ENCODE measurements at regions not wholly inside any gene's neighbourhood (a gene's known extent, or its start where the extent isn't known, plus 50 kb on each side); places are given as distances from the start of the nearest gene placed in this dataset.

DNA sequence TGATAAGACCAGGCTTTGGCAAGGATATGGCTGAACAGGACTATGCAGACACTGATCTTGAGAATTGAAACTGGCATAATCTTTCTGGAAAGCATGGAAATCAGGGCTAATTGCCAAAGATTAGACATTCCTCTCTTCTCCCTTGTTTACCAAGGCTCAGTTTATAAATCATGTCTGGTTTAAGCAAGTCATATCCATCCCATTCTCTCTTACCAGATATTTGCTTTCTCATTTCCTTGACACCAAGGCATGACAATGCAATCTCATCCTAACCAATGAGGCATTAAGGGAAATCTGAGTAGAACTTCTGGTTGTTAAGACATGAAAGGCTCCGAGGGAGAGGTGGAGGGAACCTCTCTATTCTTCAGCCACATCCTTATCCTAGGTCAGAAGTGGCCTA, 110.3 kb upstream of the CEP85L start:
- Histone ChIP-seq H3K4ac (ENCODE audit: low read depth, low read length) (no peak overlapping the region), H3K27me3 (ENCODE audit: insufficient read depth, low read length, poor library complexity) (no peaks in the 10 kb centered on the region), H3K4me3 (ENCODE audit: low read length) (no peak overlapping the region)

DNA sequence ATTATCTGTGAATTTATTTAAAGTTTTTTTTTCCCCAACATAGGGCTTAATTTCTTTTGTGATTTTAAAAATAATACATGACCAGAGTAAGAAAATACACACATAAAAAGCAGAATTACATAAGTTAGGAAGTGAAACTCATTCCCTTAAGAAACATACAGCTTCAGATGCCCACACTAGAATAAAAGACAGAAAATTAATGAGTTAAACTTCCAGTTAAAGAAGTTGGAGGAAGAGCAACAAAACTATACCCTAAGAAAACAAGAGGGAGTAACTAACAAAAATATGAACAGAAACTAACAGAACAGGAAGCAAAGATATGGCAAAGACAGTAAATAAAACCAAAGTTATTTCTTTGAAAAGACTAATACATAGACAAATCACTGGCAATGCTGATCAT, 107.6 kb upstream of the CEP85L start:
- no peaks in the 10 kb centered on the region for H3K79me1 ChIP-seq (ENCODE audit: low read length)
- no peak overlapping the region for H3K18ac ChIP-seq (ENCODE audit: low read length)
- no peak for DNase-seq
- H2AK5ac ChIP-seq (ENCODE audit: low read length): no peak overlapping the region
- no peaks in the 10 kb centered on the region for H3K79me2 ChIP-seq (ENCODE audit: control insufficient read depth, insufficient read depth, low read length)
- no peak overlapping the region for H3K4ac ChIP-seq (ENCODE audit: low read depth, low read length)
- H2BK5ac ChIP-seq (ENCODE audit: low read length): no peak overlapping the region
- H4K5ac ChIP-seq (ENCODE audit: low read length): no peak overlapping the region
- H3K4me1 ChIP-seq (ENCODE audit: control insufficient read depth, low read depth, low read length): no peaks in the 10 kb centered on the region
- H3K27ac ChIP-seq (ENCODE audit: low read depth, low read length): no peak overlapping the region
- no peak overlapping the region for H3K56ac ChIP-seq (ENCODE audit: low read length)
- no peaks in the 10 kb centered on the region for H3K27me3 ChIP-seq (ENCODE audit: insufficient read depth, low read length, poor library complexity)
- H2BK120ac ChIP-seq (ENCODE audit: low read depth, low read length): no peak overlapping the region
- no peak overlapping the region for H3K23ac ChIP-seq (ENCODE audit: low read length)
- H3K36me3 ChIP-seq (ENCODE audit: control insufficient read depth, insufficient read depth, low read length): no peaks in the 10 kb centered on the region
- no peak overlapping the region for H3K4me2 ChIP-seq (ENCODE audit: low read length)
- no peak overlapping the region for H4K8ac ChIP-seq (ENCODE audit: low read depth, low read length)
- H2BK15ac ChIP-seq (replicated peaks; ENCODE audit: low read depth): no peak overlapping the region
- no peak overlapping the region for H3K9ac ChIP-seq (ENCODE audit: low read length)
- H3K4me3 ChIP-seq (ENCODE audit: low read length): no peak overlapping the region

More for the DNA sequence above, 110.3 kb upstream of the CEP85L start:
- Histone ChIP-seq H4K8ac (ENCODE audit: low read depth, low read length) (no peak overlapping the region), H2AK5ac (ENCODE audit: low read length) (no peak overlapping the region), H4K5ac (ENCODE audit: low read length) (no peak overlapping the region), H2BK5ac (ENCODE audit: low read length) (no peak overlapping the region), H3K23ac (ENCODE audit: low read length) (no peak overlapping the region), H3K18ac (ENCODE audit: low read length) (no peak overlapping the region), H3K27ac (ENCODE audit: low read depth, low read length) (no peak overlapping the region), H2BK120ac (ENCODE audit: low read depth, low read length) (no peak overlapping the region), H3K9ac (ENCODE audit: low read length) (no peak overlapping the region), H3K4me2 (ENCODE audit: low read length) (no peak overlapping the region), H2BK15ac (replicated peaks; ENCODE audit: low read depth) (no peak overlapping the region), H3K79me1 (ENCODE audit: low read length) (no peaks in the 10 kb centered on the region), H3K36me3 (ENCODE audit: control insufficient read depth, insufficient read depth, low read length) (no peaks in the 10 kb centered on the region), H3K56ac (ENCODE audit: low read length) (no peak overlapping the region), H3K4me1 (ENCODE audit: control insufficient read depth, low read depth, low read length) (no peaks in the 10 kb centered on the region), H3K79me2 (ENCODE audit: control insufficient read depth, insufficient read depth, low read length) (no peaks in the 10 kb centered on the region)
- WGBS (ENCODE audit: extremely low coverage, insufficient coverage, low lambda C conversion rate): no CpG with 5 or more reads among the region's 1 CpG
- DNase-seq: no peak

DNA sequence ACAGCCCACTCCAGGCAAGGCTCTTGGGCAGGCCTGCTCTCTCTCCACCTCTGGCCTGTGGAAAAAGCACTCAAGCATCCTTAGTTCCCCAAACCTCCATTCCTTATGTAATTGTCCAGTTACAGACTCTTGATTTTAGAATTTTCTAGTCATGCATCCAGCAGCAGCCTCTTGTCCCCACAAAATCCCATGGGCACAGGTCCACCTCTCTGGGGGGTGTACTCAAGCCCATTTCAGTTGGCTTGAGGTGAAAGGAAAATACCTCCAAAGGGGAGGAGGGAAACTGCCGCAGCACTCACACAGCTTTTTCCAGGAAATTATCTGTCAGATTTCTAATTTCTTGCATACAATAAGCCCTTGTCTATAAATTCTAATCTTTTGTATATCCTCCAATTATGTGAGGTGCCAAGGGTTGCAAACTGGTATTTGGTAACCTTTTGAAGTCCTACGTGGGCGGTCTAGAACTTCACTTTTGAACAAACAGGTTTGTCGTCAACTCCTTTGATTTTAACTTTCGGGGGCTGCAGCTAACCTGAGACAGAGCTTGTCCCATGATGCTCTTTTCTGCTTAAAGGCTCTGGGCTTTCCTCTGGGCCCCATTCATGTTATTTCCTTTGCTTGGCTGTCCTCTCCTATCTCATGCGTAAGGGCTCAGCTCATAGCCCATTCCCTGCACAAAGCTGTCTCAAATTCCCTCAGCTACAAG, 104.7 kb upstream of the CEP85L start:
- Histone ChIP-seq H3K18ac (ENCODE audit: low read length) (no peak overlapping the region), H3K27me3 (ENCODE audit: insufficient read depth, low read length, poor library complexity) (no peaks in the 10 kb centered on the region), H3K4me1 (ENCODE audit: control insufficient read depth, low read depth, low read length) (no peaks in the 10 kb centered on the region), H3K4me2 (ENCODE audit: low read length) (no peak overlapping the region), H2BK5ac (ENCODE audit: low read length) (no peak overlapping the region), H3K79me1 (ENCODE audit: low read length) (no peaks in the 10 kb centered on the region), H2BK120ac (ENCODE audit: low read depth, low read length) (no peak overlapping the region), H2BK15ac (replicated peaks; ENCODE audit: low read depth) (no peak overlapping the region), H3K27ac (ENCODE audit: low read depth, low read length) (no peak overlapping the region), H3K4ac (ENCODE audit: low read depth, low read length) (no peak overlapping the region), H3K4me3 (ENCODE audit: low read length) (no peak overlapping the region), H3K23ac (ENCODE audit: low read length) (no peak overlapping the region), H3K9ac (ENCODE audit: low read length) (no peak overlapping the region), H2AK5ac (ENCODE audit: low read length) (no peak overlapping the region), H3K79me2 (ENCODE audit: control insufficient read depth, insufficient read depth, low read length) (no peaks in the 10 kb centered on the region), H3K36me3 (ENCODE audit: control insufficient read depth, insufficient read depth, low read length) (no peaks in the 10 kb centered on the region), H4K5ac (ENCODE audit: low read length) (no peak overlapping the region), H3K56ac (ENCODE audit: low read length) (no peak overlapping the region), H4K8ac (ENCODE audit: low read depth, low read length) (no peak overlapping the region)
- no CpG with 5 or more reads among the region's 6 CpGs for WGBS (ENCODE audit: extremely low coverage, insufficient coverage, low lambda C conversion rate)
- DNase-seq: no peak

DNA sequence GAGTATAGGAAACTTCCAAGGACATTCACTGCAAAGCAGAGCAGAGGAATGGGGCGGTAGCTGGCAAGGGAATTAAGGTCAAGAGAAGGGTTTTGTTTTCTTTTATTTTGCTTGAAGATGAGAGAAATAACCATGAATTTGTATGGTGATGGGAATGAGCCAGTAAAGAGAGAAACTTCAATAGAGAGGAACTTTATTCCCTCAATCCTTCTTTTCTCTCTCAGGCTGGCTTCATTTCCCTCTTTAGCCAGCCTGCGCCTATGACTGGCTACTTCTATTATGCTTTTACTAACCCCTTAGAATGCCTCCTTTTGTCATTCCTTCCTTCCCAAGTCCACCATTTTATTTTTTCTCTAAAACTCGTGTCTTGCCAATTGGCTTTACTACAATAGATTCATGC, 101.4 kb upstream of the CEP85L start:
- H3K9ac ChIP-seq (ENCODE audit: low read length): no peak overlapping the region
- H2AK5ac ChIP-seq (ENCODE audit: low read length): no peak overlapping the region
- no peak overlapping the region for H4K8ac ChIP-seq (ENCODE audit: low read depth, low read length)
- H2BK120ac ChIP-seq (ENCODE audit: low read depth, low read length): no peak overlapping the region
- H3K27me3 ChIP-seq (ENCODE audit: insufficient read depth, low read length, poor library complexity): no peaks in the 10 kb centered on the region
- DNase-seq: no peak
- no peaks in the 10 kb centered on the region for H3K4me1 ChIP-seq (ENCODE audit: control insufficient read depth, low read depth, low read length)
- no peak overlapping the region for H3K18ac ChIP-seq (ENCODE audit: low read length)
- no peak overlapping the region for H3K4ac ChIP-seq (ENCODE audit: low read depth, low read length)
- no peak overlapping the region for H2BK15ac ChIP-seq (replicated peaks; ENCODE audit: low read depth)
- no peak overlapping the region for H3K4me2 ChIP-seq (ENCODE audit: low read length)
- no peaks in the 10 kb centered on the region for H3K36me3 ChIP-seq (ENCODE audit: control insufficient read depth, insufficient read depth, low read length)
- H3K56ac ChIP-seq (ENCODE audit: low read length): no peak overlapping the region
- no peak overlapping the region for H2BK5ac ChIP-seq (ENCODE audit: low read length)
- H3K27ac ChIP-seq (ENCODE audit: low read depth, low read length): no peak overlapping the region
- WGBS (ENCODE audit: extremely low coverage, insufficient coverage, low lambda C conversion rate): no CpG with 5 or more reads among the region's 3 CpGs
- H3K4me3 ChIP-seq (ENCODE audit: low read length): no peak overlapping the region
- no peak overlapping the region for H3K23ac ChIP-seq (ENCODE audit: low read length)
- H3K79me1 ChIP-seq (ENCODE audit: low read length): no peaks in the 10 kb centered on the region
- H4K5ac ChIP-seq (ENCODE audit: low read length): no peak overlapping the region
- H3K79me2 ChIP-seq (ENCODE audit: control insufficient read depth, insufficient read depth, low read length): no peaks in the 10 kb centered on the region

DNA sequence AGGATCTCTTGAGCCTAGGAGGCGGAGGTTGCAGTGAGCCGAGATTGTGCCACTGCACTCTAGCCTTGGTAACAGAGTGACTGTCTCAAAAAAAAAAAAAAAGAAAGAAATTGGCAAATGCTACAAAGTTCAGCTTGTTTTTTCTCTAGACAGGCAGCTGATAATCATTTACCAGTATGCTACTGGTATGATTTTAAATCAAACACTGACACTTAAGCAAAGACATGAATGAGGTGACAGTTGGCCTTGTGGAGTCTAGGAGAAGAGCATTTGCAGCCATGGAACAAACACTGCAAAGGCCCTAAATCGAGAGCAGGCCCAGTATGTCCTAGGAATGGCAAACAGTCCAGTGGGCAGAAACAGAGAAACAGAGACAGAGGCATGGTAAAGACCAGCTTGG, 99.7 kb upstream of the CEP85L start:
- H2AK5ac ChIP-seq (ENCODE audit: low read length): no peak overlapping the region
- H4K5ac ChIP-seq (ENCODE audit: low read length): no peak overlapping the region
- H2BK5ac ChIP-seq (ENCODE audit: low read length): no peak overlapping the region
- no peak overlapping the region for H3K4me3 ChIP-seq (ENCODE audit: low read length)
- no peak overlapping the region for H3K18ac ChIP-seq (ENCODE audit: low read length)
- no peaks in the 10 kb centered on the region for H3K79me2 ChIP-seq (ENCODE audit: control insufficient read depth, insufficient read depth, low read length)
- no peak overlapping the region for H3K56ac ChIP-seq (ENCODE audit: low read length)
- no peaks in the 10 kb centered on the region for H3K36me3 ChIP-seq (ENCODE audit: control insufficient read depth, insufficient read depth, low read length)
- no CpG with 5 or more reads among the region's 3 CpGs for WGBS (ENCODE audit: extremely low coverage, insufficient coverage, low lambda C conversion rate)
- no peak overlapping the region for H2BK120ac ChIP-seq (ENCODE audit: low read depth, low read length)
- H3K23ac ChIP-seq (ENCODE audit: low read length): no peak overlapping the region
- no peaks in the 10 kb centered on the region for H3K79me1 ChIP-seq (ENCODE audit: low read length)
- H3K27ac ChIP-seq (ENCODE audit: low read depth, low read length): no peak overlapping the region
- no peak for DNase-seq
- no peak overlapping the region for H3K4ac ChIP-seq (ENCODE audit: low read depth, low read length)
- H3K9ac ChIP-seq (ENCODE audit: low read length): no peak overlapping the region
- no peak overlapping the region for H3K4me2 ChIP-seq (ENCODE audit: low read length)
- H4K8ac ChIP-seq (ENCODE audit: low read depth, low read length): no peak overlapping the region
- H3K4me1 ChIP-seq (ENCODE audit: control insufficient read depth, low read depth, low read length): no peaks in the 10 kb centered on the region
- H3K27me3 ChIP-seq (ENCODE audit: insufficient read depth, low read length, poor library complexity): no peaks in the 10 kb centered on the region
- H2BK15ac ChIP-seq (replicated peaks; ENCODE audit: low read depth): no peak overlapping the region

DNA sequence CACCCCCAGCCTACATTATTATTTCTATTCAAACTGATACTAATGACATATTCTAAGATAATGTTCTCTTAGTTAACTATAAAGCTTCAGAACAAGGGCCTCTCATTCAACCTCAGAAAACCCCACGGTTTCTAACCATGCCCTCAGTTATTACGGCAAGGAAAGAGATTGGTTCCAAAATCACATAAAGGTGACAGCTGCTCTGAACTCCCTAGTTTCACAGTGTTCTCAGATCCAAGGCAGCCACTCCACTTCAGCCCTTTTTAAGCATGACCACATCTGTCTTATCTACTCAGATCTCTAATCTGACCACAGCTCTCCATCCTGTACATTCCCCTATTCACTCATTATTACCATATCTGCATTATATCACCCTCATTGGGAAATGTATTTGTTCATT, 98.8 kb upstream of the CEP85L start:
- H3K4ac ChIP-seq (ENCODE audit: low read depth, low read length): no peak overlapping the region
- H3K18ac ChIP-seq (ENCODE audit: low read length): no peak overlapping the region
- H4K5ac ChIP-seq (ENCODE audit: low read length): no peak overlapping the region
- no peak overlapping the region for H3K56ac ChIP-seq (ENCODE audit: low read length)
- H4K8ac ChIP-seq (ENCODE audit: low read depth, low read length): no peak overlapping the region
- WGBS (ENCODE audit: extremely low coverage, insufficient coverage, low lambda C conversion rate): no CpG with 5 or more reads among the region's 2 CpGs
- no peak overlapping the region for H3K23ac ChIP-seq (ENCODE audit: low read length)
- H3K27me3 ChIP-seq (ENCODE audit: insufficient read depth, low read length, poor library complexity): no peaks in the 10 kb centered on the region
- no peaks in the 10 kb centered on the region for H3K36me3 ChIP-seq (ENCODE audit: control insufficient read depth, insufficient read depth, low read length)
- DNase-seq: no peak
- no peaks in the 10 kb centered on the region for H3K79me2 ChIP-seq (ENCODE audit: control insufficient read depth, insufficient read depth, low read length)
- no peak overlapping the region for H3K27ac ChIP-seq (ENCODE audit: low read depth, low read length)
- no peak overlapping the region for H3K4me2 ChIP-seq (ENCODE audit: low read length)
- no peak overlapping the region for H3K9ac ChIP-seq (ENCODE audit: low read length)
- H2BK5ac ChIP-seq (ENCODE audit: low read length): no peak overlapping the region
- no peak overlapping the region for H2BK15ac ChIP-seq (replicated peaks; ENCODE audit: low read depth)
- H3K4me3 ChIP-seq (ENCODE audit: low read length): no peak overlapping the region
- H3K4me1 ChIP-seq (ENCODE audit: control insufficient read depth, low read depth, low read length): no peaks in the 10 kb centered on the region
- H2AK5ac ChIP-seq (ENCODE audit: low read length): no peak overlapping the region
- no peaks in the 10 kb centered on the region for H3K79me1 ChIP-seq (ENCODE audit: low read length)
- no peak overlapping the region for H2BK120ac ChIP-seq (ENCODE audit: low read depth, low read length)

Measured in mesendoderm (in vitro differentiated cells).